Stimulated activated CD8-positive, alpha-beta memory T cell treated with anti-CD3 and anti-CD28 coated beads, Interleukin-7, amount 100 ng/mL, for 48 hours (primary cell): ENCODE measurements at regions not wholly inside any gene's neighbourhood (a gene's known extent, or its start where the extent isn't known, plus 50 kb on each side); places are given as distances from the start of the nearest gene placed in this dataset.

Experiments used
- DNase-seq, 2 donors: peaks; one replicate each; pipeline ENCODE4 v3.0.0-alpha.2; 2020; ENCODE audit warnings: low read depth in 1 of 2; ENCODE audit errors: extremely low read depth in 1 of 2

DNA sequence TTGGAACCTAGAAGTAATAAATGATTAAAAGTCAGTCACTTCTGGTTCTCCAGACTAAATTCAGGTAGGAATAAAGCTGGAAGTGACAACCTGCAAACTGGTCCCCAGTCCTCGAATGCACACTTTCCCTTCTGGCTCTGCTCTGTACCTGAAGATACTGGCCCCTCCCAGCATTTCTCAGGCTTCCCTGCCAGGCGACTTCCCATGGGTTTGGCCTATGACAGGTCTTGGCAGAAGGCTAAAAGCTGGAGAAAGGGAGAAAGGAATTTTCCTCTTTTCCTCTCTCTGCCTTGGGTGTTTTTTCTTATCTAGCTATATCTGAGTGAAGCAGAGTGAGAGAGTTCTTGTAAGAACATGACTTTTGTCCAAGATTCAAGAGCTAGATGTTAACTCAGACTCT, 1005.7 kb downstream of the DTWD2 start:
- no peak for DNase-seq

DNA sequence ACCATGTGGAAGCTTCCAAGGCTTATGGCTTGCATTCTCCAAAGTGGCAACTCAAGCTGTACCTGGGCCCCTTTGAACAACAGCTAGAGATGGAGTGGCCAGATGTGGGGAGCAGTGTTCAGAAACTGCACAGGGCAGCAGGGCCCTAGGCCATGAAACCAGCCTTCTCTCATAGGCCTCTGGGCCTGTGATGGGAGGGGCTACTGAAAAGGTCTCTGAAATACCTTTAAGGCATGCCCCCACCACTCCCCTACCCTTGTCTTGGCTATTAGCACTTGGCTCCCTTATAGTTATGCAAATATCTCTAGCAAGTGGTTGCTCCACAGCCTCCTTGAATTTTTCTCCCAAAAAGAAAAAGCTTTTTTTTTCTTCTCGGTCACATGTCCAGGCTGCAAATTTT, 1014.6 kb downstream of the DTWD2 start:
- DNase-seq = no peak

DNA sequence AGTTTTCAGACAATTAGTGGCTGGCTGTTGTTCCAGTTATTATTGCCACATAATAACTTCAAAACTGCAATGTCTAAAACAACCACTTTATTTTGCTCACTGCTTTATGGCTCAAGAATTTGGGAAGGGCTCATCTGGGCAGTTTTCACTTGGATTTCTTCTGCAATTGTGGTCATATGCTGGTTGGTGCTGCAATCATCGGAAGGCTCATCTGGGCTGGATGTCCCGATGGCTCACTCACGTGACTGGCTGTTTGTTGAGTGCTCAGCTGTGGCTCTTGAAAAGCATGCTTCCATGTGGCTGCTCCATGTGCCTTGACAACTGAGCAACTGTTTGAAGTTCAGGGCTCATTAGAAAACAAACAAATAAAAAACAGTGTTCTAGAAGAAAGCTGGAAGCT, 1032.5 kb downstream of the DTWD2 start:
- no peak for DNase-seq

DNA sequence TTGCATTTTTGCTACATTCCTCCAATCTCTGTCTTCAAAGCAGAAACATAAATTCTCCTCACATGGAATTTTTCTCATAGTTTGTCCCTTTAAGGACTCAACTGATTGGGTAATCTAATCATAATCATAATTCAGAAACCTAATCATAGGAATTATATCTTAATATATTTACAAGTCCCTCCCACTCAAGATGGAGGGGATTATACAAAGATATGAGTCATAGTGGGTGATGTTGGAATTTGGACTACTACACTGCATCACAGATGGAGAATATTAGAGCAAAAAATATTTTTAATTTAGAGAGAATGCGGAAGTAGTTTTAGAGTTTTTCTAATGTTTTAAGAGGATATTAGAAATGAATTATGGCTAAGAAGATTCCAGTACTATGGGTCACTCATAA, 1034.0 kb downstream of the DTWD2 start:
- DNase-seq = no peak

DNA sequence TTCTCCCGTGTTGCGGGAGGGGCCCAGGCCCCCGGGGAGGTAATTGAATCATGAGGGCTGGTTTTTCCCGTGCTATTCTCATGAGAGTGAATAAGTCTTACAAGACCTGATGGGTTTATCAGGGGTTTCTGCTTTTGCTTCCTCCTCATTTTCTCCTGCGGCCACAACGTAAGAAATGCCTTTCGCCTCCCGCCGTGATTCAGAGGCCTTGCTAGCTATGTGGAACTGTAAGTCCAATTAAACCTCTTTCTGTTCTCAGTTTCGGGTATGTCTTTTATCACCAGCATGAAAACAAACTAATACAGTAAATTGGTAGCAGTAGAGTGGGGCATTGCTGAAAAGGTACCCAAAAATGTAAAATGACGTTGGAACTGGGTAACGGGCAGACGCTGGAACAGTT, 1035.1 kb downstream of the DTWD2 start:
- no peak for DNase-seq

DNA sequence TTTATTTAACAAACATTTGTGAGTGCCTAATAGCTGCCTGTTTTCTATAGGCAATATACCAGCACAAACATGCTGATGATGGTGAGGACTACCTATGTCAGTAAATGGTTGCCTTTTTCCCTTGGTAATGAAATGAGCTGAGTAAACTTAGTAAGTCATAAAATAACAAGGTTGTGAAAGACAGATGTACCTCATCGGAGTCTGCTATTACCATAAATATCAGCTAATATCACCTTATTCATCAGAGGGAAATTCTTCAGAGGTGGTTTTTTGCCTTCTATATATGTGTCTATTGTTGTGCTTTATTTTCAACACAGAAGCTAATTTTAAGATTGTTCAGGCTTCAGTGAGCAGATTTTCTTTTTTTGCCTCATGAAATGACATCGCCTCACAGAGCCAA, 1040.5 kb downstream of the DTWD2 start:
- DNase-seq = no peak

DNA sequence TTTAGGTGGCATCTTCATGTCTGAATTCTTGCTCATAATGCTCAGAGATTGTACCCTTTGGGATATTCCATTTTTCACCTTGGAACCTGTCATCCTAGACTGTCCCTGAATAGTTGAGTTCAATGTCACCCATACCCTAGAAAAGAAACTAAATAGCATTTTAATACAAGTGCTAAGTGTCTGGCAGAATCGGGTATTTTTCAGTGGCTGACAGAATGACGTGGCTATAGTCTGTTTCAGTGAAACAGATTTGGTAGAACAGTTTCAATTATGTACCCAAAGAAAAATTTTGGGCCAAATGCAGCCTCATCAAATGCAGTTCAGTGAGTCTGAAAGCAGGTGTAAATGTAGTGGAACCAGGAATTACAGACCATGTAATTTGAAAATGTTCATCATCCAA, 1041.2 kb downstream of the DTWD2 start:
- DNase-seq = no peak

DNA sequence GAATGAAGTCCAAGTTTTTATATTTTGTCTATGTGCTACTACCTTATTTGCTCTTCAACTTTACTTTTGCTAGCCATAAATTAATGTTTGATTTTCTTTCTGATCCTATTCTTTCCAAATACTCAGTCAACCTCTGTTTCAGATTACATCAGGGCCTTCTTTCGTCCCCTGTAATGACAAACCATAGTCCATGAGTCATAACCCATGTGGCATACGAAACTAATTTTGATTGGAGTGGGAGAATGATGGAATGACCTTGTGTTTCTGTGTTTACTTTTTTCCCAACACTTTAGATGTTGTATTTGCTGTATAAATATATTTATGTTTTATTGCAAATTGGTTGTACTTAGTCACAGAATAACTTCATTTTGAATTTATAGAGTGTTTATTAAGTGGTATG, 1043.1 kb downstream of the DTWD2 start:
- DNase-seq = no peak

DNA sequence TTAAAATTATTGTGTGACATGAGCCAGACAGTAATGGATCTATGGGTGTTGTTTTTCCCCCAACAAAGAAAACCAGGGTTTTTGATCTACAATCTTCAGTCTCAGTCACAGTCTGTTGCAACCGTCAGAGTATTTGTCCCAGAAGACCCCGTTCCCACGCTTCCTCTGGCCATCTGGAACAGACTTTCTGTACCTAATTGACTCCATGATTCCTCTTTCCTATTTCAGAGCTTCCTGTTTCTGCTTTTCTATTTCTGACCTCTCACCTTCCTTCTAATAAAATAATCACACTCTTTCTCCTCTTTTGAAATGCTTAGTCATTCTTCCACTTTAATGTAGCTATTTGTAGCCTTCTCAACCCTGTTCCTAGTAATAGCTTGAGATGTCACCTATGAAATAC, 1044.8 kb downstream of the DTWD2 start:
- no peak for DNase-seq

DNA sequence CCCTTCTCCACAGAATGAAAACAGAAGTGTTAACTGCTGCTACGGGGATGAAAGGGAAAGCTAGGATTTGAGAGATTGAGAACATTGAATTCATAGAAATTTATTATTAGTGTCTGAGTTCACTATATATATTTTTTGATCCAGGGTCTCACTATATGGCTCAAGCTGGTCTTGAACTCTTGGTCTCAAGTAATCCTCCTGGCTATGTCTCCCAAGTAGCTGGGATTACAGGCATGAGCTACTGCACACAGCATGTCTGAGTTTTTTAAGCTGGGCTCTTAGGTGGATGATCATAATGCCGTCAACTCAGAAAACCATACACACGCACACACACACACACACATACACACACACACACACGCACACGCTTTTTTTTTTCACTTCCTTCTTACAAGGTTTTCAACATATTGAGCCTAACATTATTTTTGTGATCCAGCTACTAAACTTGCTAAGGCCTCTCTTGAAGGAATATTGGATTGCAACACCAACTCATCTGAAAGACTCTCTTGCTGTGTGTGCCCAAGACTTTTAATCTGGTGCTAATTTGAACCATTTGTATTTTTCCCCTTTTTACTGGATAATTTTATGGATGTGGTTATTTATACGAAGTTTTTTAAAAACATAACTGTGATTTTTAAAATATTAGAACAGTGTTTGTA, 1045.4 kb downstream of the DTWD2 start:
- DNase-seq = no peak

DNA sequence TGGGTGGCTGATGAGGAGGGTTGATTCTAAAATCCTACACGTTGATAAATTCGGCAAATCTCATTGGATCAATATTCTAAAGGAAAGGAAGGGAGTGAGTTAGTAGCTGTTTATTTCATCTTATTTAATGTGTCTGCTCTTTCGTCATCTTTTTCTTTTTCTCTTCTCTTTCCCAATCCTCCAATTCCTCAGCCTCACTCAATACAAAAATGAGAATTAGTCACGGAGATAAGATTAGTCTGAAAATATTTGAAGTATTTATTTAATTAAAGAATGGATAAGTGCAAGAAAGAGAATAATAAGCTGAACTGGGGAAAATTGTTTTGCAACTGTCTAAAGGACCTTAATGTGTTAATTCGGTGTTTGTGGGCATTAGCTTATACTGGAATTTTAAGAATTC, 1095.1 kb downstream of the DTWD2 start:
- DNase-seq = no peak

DNA sequence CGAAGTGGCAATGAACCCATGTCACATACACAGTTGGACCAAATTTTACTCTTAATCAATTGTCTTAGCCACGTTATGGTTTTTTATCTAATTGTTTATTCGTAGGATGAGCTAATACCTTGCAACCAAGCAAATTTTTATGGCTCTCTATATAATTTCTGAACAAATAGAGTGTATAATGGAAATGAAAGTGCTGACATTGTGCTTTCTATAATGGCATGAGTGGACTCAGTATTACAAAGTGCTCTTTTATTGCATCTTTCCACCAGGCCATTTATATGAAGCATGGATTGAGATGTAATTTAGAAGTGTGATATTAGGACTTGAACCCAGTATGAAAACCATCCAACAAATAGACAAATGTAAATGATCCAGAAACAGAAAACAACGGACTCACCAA, 1096.0 kb downstream of the DTWD2 start:
- DNase-seq = no peak

DNA sequence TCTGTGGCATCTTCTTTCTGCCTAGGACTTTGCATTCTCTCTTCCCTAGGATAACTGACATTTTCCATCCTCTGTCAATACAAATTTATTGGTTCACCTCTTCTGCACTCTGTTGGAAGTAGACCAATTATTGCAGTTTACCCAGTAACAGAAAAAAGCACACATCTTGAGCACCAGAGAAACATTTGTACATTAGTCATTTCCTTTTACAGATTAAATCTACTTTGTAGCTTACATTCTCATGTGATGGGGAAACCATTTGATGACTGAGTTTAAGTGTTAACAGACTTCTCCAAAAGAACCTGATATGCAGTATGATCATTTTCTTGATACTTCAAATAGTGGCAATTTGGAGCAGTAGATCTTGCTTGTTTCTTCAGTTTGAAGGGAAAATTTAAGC, 1098.8 kb downstream of the DTWD2 start:
- DNase-seq = no peak

DNA sequence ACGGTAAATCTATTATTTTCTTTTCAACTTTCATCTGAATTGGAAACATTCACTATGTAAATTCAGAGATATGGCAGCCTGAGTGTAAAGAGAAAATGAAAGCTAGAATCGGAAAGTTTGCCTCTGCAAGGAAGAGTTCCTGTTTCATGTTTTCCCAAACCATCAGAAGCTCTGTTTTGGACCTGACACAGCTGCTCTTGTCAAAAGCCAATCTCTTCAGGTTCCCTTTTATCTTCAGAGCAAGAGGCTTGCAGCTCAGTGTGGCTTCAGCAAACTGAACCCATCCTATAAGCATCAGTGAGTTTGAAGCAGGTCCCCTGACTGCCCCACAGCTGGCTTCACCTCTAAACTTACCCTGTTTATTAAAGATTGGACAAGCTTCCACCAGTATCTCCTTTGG, 1099.7 kb downstream of the DTWD2 start:
- no peak for DNase-seq

DNA sequence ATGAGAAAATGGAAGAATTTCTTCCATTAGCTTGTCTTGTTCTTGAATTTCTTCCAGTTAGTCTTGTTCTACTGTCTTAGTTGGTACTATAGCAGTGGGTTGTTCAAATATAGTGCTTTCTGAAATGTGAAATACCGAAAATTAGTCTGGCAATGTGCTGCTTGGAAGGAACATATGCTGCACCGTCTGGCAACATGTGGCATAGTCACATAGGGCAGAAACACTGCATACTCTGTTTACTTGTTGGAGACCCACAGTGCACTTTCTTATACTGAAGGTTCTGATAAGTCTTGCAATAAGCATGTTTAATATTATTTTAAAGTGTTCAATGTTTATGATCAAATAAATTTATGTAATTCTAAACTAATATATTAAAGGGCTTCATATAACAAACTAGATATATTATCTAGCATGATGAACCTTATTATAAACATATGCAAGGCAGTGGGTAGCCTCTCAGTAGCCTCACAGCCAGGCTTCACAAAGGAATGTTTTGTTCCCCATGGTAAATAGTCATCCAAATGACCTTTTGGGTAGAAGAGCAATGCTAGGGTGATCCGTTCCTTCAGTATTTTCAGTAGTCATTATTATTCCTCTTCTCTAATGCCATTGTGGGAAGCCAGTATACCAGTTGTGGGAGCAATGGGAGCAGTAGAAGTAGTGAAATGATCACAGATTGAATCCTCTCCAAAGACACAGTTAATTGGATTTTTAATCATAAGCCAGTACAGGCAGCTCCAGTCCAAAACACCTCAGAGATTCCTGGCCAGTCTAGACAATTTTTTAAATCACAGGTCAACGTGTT, 1106.7 kb downstream of the DTWD2 start:
- no peak for DNase-seq

DNA sequence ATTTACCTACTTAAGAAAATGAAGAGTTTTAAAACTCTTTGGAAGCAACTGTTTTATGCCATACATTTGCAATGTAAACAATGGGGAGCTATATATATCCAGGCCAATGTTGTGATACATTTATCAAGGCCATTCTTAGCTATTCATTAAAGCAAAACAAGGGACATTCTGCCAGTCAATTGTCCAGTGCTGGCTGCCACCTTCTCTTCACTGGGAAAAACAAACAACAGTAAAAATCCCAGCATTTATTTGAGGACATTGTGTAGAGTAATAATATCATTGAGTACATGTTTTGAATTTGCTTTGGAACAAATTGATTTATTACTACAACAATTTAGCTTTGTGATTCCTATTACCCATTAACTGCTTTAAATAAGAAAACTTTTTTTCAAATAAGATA, 1107.4 kb downstream of the DTWD2 start:
- DNase-seq = no peak

DNA sequence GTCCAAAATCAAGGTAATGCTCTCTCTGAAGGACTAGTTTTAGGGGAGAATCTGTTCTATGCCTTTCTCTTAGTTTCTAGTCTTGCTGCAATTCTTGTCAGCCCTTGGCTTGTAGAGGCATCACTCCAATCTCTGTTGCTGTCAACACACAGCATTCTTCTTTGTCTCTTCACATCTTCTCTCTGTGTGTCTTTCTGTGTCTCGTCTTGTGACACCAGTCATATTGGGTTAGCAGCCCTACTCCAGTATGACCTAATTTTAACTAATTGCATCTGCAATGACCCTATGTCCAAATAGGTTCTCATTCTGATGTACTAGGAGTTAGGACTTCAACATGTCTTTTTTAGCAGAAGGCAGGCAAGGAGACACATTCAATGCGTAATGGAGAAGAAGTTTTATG, 1110.6 kb downstream of the DTWD2 start:
- DNase-seq = no peak

DNA sequence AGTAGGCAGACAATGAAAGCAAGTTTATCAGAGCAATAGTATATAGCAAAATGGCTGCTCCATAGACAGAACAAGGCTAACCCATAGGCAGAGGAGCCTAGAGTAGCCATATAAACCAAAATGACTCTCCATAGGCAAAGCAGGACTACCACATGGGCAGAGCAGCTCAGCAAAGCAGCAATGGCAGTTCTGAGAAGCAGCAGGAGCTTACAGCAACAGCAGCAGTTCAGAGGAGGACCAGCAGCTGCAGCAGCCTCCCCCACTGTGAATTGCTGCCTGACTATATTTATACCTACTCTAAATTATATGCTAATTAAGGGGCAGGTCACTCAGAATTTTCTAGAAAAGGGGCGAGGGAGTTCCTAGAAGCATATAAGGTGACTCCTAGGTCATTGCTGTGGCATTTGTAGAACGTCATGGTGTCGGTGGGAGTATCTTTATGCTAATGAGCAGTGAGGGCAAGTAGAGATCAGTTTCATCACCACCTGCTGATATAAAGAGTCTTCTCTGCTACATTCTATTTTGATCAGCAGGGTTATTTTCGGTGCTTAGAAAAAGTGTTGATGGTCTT, 1115.5 kb downstream of the DTWD2 start:
- no peak for DNase-seq

DNA sequence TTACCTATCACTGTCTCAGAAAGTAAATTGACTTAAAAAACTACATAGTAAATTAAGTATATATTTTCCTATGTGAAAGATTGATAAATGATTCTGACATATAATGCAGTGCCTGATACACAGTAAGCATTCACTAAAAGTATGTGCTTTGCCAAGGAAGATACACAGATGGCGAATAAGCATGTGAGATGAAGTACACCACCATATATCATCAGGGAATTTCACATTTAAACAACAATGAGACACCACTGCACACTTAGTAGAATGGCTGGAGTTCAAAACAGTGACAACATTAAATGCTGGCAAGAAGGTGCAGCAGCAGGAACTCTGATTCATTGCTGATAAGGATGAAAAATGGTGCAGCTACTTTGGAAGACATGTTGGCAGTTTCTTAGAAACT, 1118.8 kb downstream of the DTWD2 start:
- DNase-seq = no peak

DNA sequence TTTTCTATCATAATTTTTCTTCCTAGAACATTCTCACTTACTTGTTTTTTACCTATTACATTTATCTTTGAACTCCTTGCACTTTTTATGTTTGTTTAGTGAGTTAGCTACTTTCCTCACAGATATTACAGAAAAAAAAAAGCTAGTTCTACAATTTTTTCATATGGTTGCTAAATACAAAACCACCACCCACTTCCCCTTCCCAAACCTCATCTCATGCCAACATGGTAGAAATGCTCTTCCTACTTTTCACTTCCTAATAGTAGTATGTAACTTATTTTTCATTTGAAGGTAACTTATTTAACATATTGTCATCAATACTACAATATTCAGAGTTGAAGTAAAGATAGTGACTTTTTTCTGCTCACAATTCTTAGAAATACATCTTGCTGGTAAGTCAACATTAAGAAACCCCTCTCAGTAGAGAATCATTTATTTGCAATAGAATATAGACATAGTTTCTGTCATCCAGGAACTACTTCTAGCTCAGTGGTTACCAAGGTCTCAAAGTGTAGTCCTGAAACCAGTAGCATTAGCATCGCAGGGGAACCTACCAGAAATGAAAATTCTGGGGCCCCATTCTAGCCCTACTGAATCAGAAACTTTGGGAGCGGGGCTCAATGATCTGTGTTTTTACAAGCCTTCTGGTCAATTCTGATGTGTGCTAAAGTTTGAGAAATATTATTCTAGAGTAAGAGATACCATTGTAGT, 1124.6 kb downstream of the DTWD2 start:
- no peak for DNase-seq

DNA sequence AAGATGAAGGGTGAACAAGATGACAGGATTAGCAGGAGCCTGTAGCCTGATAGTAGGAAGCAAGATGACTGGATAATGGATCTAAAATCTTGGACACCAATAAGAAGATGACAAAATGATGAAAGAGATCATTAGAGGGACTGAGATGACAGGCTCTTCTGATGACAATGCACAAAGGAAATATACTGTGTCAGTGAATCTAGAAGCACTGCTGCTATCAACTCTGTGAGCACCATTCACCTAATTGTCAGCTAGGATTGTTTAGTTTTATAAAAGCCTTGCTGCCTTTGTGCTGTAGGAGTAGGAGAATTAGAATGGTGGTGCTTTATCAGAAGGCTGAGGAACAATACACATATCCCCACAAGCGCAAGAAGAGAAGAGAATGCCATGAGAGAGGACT, 1127.8 kb downstream of the DTWD2 start:
- no peak for DNase-seq

DNA sequence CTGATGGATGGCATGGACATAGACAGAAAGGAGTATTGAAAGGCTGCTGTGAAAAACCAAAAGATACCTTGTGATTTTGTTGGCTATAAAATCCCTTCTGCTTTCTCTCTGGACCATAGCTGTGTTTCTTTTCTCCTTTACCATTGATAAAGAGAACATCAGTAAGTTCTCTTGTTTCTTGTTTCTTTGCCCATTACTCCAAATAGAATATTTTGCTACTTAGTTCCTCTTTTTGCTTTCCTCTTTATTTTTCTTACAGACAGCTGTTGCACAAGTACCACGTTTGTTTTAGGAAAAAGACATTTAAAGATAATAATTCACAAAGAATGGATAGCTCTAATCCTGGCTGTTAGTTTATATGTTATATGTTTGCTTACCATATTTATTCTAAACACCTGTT, 1129.2 kb downstream of the DTWD2 start:
- DNase-seq = no peak
